ENCODE measurements at regions not wholly inside any gene's neighbourhood (a gene's known extent, or its start where the extent isn't known, plus 50 kb on each side); places are given as distances from the start of the nearest gene placed in this dataset.
"Not testable (repeated sequence)": the region's sequence is repeated elsewhere in the genome, so short reads cannot be mapped to it uniquely, and the experiment has no call there.

GRCh38 chr3:5358911-5359310, 171.4 kb downstream of the EDEM1 start:
- no peak for DNase-seq

DNA sequence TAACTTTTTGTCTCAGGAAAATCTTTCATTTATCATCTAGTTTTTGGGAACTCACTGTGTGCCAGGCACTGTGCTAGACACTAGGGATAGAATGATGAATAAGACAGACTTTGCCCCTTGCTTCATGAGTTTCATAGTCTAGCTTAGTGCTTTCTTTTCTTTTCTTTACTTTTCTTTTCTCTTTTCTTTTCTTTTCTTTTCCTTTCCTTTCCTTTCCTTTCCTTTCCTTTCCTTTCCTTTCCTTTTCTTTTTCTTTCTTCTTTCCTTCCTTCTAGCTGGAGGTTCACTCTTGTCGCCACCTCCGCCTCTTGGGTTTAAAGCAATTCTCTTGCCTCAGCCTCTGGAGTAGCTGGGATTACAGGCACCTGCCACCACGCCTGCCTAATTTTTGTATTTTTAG, 172.9 kb downstream of the EDEM1 start:
- no peak for DNase-seq

DNA sequence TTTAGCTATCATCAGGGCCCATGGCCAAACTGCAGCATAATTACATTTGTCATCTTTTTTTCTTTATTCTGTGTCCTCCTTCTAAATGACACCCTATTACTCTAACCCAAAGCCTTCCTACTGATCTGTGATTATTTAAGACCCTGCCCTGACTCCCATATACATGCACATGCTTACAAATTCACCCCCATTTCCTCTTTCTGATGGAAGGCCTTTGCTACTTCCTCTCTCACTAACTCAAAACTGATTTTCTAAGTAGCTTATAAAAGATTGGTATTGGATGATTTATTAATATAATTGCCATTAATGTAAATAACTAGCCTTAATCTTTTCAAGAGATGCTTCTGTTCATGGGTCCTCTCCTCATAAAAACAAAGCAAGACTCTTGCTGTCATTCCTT, 179.2 kb downstream of the EDEM1 start:
- no peak for DNase-seq

DNA sequence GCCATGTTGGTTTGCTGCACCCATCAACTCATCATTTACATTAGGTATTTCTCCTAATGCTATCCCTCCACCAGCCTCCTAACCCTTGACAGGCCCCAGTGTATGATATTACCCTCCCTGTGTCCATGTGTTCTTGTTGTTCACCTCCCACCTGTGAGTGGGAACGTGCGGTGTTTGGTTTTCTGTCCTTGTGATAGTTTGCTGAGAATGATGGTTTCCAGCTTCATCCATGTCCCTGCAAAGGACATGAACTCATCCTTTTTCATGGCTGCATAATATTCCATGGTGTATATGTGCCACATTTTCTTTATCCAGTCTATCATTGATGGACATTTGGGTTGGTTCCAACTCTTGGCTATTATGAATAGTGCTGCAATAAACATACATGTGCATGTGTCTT, 184.0 kb downstream of the EDEM1 start:
- not testable (repeated sequence) for DNase-seq

- DNase-seq: no peak
Observed at GRCh38 chr3:5376761-5377160, 189.3 kb downstream of the EDEM1 start.

DNA sequence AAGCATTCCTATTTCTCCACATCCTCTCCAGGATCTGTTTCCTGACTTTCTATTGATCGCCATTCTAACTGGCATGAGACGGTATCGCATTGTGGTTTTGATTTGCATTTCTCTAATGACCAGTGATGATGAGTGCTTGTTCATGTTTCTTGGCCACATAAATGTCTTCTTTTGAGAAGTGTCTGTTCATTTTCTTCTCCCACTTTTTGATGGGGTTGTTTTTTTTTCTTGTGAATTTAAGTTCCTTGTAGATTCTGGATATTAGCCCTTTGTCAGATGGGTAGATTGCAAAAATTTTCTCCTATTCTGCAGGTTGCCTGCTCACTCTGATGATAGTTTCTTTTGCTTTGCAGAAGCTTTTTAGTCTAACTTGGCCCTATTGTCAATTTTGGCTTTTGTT, 191.8 kb downstream of the EDEM1 start:
- not testable (repeated sequence) for DNase-seq

GRCh38 chr3:5383486-5384263, 196.2 kb downstream of the EDEM1 start:
- DNase-seq: not testable (repeated sequence)

- DNase-seq: no peak
Observed at GRCh38 chr3:5384557-5385236, 197.2 kb downstream of the EDEM1 start.

DNA sequence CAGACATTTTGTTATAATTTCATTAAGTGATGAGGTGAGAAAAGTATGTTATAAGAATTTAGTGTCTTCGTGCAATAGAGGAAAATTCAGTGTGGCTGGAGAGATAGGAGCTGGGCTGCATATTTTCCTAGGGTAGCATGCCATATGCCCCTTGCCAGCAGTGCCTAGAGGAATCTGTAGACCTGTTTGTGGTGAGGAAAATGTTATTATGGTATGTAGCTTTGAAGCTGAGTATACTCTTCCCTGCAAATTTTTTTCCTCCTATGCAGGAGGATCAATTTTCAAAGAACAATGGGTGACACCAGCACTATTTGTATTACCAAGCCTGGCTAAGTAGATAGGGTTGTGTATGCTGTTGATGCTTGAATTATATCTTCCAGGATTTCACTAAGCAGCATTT, 200.6 kb downstream of the EDEM1 start:
- DNase-seq: no peak

GRCh38 chr3:5389057-5389456, 201.6 kb downstream of the EDEM1 start:
- no peak for DNase-seq

GRCh38 chr3:5390221-5390620, 202.7 kb downstream of the EDEM1 start:
- DNase-seq: no peak

DNA sequence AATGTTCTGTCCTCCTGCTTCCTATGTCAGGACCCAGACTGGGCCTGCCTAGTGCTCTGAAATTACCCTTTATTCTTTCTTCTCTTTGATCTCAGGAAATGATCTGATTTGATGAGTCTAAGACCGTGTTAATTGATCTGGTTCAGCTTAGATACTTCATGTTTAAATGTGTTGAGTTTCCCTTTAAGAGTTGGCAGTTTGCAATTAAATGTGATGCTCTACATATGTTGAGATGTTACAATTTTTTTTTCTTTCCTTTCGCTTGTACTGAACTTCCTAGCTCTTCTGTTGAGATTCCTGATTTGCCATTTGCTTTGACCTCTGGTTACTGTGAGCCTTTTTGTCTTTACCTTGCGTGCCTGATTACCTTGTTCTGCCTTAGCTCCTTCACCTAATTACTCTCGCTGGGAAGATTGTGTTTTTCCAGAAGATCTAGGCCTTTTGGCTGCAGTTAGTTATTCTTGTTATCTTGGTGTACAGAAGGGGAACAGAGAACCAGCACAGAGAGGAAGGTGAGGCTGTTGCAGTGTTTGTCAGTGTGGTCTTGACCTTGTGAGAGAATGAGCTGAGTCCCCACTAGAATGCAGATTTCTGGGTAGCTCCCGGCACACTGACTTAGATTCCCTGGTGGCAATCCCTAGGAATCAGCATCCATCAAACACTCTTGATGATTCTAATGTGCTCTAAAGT, 203.6 kb downstream of the EDEM1 start:
- no peak for DNase-seq

DNA sequence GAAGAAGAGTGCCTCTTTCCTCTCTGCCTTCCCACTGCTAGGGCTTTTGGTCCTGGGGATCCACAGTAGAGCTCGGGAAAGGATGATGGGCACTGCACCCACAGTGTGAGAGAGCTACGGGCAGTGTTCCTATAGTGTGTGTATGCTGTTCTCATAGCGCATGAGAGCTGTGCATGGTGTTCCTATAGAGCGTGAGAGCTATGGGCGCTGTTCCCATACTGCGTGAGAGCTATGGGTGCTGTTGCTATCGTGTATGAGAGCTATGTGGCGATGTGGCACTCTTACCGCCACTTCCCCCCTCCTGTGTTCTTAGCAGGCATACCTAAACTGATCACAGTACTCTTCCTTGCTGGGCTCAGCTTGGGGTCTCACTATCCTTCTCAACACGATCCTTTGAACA, 213.5 kb downstream of the EDEM1 start:
- DNase-seq: no peak

GRCh38 chr3:5404718-5405117, 217.2 kb downstream of the EDEM1 start:
- DNase-seq: no peak

GRCh38 chr3:5411786-5412185, 224.3 kb downstream of the EDEM1 start:
- DNase-seq: no peak

- DNase-seq: no peak
Observed at GRCh38 chr3:5423076-5423475, 235.6 kb downstream of the EDEM1 start.

GRCh38 chr3:5423523-5423922, 236.0 kb downstream of the EDEM1 start:
- DNase-seq: no peak

- no peak for DNase-seq
Observed at GRCh38 chr3:5425371-5425770, 237.9 kb downstream of the EDEM1 start.

GRCh38 chr3:5426094-5426883, 238.8 kb downstream of the EDEM1 start:
- no peak for DNase-seq

- no peak for DNase-seq
Observed at GRCh38 chr3:5427021-5427420, 239.5 kb downstream of the EDEM1 start.

- no peak for DNase-seq
Observed at GRCh38 chr3:5427938-5428337, 240.4 kb downstream of the EDEM1 start.

GRCh38 chr3:5428607-5429516, 241.4 kb downstream of the EDEM1 start:
- no peak for DNase-seq
